ENCODE measurements at regions not wholly inside any gene's neighbourhood (a gene's known extent, or its start where the extent isn't known, plus 50 kb on each side); places are given as distances from the start of the nearest gene placed in this dataset.
"Not testable (repeated sequence)": the region's sequence is repeated elsewhere in the genome, so short reads cannot be mapped to it uniquely, and the experiment has no call there.

DNA sequence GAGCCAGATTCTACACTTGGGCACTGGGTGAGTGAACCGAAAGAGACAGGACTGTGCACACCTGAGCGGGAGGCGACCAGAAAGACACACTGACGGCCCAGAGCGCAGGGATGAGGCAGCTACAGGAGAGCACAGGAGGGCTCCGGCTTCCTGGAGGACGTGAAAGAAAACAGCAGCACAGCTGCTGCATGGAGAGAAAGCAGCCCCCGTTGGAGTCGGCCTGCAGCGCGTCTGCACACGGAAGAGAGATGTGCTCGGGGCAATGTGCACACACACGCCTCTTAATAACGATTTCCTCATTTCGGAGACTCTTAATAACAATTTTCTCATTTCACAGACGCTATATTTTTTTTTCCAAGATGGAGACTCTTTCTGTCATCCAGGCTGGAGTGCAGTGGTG is 160.4 kb downstream of the CTTN start:
- POLR2A ChIA-PET: no interaction called here
- no peak overlapping the region for H3K27ac Mint-ChIP-seq
- DNase-seq: no peak
- TF ChIP-seq, protein P1, sequence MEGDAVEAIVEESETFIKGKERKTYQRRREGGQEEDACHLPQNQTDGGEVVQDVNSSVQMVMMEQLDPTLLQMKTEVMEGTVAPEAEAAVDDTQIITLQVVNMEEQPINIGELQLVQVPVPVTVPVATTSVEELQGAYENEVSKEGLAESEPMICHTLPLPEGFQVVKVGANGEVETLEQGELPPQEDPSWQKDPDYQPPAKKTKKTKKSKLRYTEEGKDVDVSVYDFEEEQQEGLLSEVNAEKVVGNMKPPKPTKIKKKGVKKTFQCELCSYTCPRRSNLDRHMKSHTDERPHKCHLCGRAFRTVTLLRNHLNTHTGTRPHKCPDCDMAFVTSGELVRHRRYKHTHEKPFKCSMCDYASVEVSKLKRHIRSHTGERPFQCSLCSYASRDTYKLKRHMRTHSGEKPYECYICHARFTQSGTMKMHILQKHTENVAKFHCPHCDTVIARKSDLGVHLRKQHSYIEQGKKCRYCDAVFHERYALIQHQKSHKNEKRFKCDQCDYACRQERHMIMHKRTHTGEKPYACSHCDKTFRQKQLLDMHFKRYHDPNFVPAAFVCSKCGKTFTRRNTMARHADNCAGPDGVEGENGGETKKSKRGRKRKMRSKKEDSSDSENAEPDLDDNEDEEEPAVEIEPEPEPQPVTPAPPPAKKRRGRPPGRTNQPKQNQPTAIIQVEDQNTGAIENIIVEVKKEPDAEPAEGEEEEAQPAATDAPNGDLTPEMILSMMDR (IDR thresholded peaks at IDR 0.05): no peak
- no peak for ATAC-seq (ENCODE audit: low read depth)
- no peaks in the 10 kb centered on the region for H3K4me1 Mint-ChIP-seq
- CTCF ChIA-PET: no interaction called here
- H3K36me3 Mint-ChIP-seq (ENCODE audit: low read depth): no peaks in the 10 kb centered on the region
- intact Hi-C loops (cut with micrococcal nuclease): no loop called here
- no peaks in the 10 kb centered on the region for H3K9me3 Mint-ChIP-seq
- H3K27me3 Mint-ChIP-seq: no peaks in the 10 kb centered on the region
- no peak overlapping the region for H3K4me3 Mint-ChIP-seq

DNA sequence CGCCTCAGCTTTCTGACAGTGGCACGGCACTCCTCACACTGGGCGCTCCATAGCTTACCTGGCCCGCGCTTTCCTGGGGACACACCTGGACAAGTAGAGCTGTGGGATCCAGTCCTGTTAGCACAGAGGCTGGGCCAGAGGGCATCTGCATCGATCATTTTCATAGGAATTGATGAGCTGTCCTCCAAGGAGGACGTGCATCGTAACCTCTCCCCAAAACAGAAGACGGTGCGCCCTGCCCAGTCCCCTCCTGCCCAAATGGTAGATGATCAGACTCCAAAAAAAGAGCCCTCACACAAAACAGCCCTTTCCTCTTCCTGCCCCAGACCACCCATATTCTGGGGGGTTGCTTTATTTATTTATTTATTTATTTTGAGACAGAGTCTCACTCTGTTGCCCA is 161.2 kb downstream of the CTTN start:
- Mint-ChIP-seq H3K9me3 (no peaks in the 10 kb centered on the region), H3K4me3 (no peak overlapping the region), H3K27me3 (no peaks in the 10 kb centered on the region), H3K36me3 (ENCODE audit: low read depth) (no peaks in the 10 kb centered on the region), H3K4me1 (no peaks in the 10 kb centered on the region), H3K27ac (no peak overlapping the region)
- ChIA-PET CTCF (no interaction called here), POLR2A (no interaction called here)
- TF ChIP-seq, protein P1 (IDR thresholded peaks at IDR 0.05): no peak
- DNase-seq: no peak
- intact Hi-C loops (cut with micrococcal nuclease): no loop called here
- no peak for ATAC-seq (ENCODE audit: low read depth)

DNA sequence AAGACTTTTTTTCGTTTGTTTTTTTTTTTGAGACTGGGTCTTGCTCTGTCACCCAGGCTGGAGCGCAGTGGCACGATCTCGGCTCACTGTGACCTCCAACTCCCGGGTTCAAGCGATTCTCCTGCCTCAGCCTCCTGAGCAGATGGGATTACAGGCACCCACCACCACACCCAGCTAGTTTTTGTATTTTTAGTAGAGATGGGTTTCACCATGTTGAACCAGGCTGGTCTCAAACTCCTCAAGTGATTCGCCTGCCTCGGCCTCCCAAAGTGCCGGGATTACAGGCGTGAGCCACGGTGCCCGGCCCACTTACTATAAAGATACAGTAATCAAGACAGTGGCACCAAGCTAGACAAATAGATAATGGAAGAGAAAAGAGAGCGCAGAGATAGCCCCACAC is 162.3 kb downstream of the CTTN start:
- H3K36me3 Mint-ChIP-seq (ENCODE audit: low read depth); H3K4me1 Mint-ChIP-seq; H3K4me3 Mint-ChIP-seq; CTCF ChIA-PET; POLR2A ChIA-PET; H3K27me3 Mint-ChIP-seq; DNase-seq; H3K9me3 Mint-ChIP-seq; H3K27ac Mint-ChIP-seq; ATAC-seq (ENCODE audit: low read depth); intact Hi-C loops (cut with micrococcal nuclease): not testable (repeated sequence)

GRCh38 chr11:70566768-70567530 is 168.6 kb downstream of the CTTN start:
- POLR2A ChIA-PET: no interaction called here
- CTCF ChIA-PET: no interaction called here
- TF ChIP-seq, protein P1 (IDR thresholded peaks at IDR 0.05): no peak
- H3K4me1 Mint-ChIP-seq: no peaks in the 10 kb centered on the region
- intact Hi-C loops (cut with micrococcal nuclease): no loop called here
- DNase-seq: no peak
- no peak overlapping the region for H3K27ac Mint-ChIP-seq
- ATAC-seq (ENCODE audit: low read depth): no peak
- no peaks in the 10 kb centered on the region for H3K36me3 Mint-ChIP-seq (ENCODE audit: low read depth)
- peaks cover 2% of the 10 kb centered on the region for H3K9me3 Mint-ChIP-seq
- H3K4me3 Mint-ChIP-seq: no peak overlapping the region
- H3K27me3 Mint-ChIP-seq: peaks cover 31% of the 10 kb centered on the region

- POLR2A ChIA-PET: no interaction called here
- H3K4me3 Mint-ChIP-seq: no peak overlapping the region
- DNase-seq (no peak), ATAC-seq (ENCODE audit: low read depth) (no peak)
- CTCF ChIA-PET: no interaction called here
- H3K27me3 Mint-ChIP-seq: peaks cover 31% of the 10 kb centered on the region
- H3K27ac Mint-ChIP-seq: no peak overlapping the region
- TF ChIP-seq, protein P1 (IDR thresholded peaks at IDR 0.05): no peak
- H3K4me1 Mint-ChIP-seq: no peaks in the 10 kb centered on the region
- peaks cover 2% of the 10 kb centered on the region for H3K9me3 Mint-ChIP-seq
- intact Hi-C loops (cut with micrococcal nuclease): no loop called here
- H3K36me3 Mint-ChIP-seq (ENCODE audit: low read depth): no peaks in the 10 kb centered on the region
Observed at GRCh38 chr11:70567680-70568034, 169.3 kb downstream of the CTTN start.
